Neural crest cell (in vitro differentiated cells): ENCODE measurements at regions not wholly inside any gene's neighbourhood (a gene's known extent, or its start where the extent isn't known, plus 50 kb on each side); places are given as distances from the start of the nearest gene placed in this dataset.

Experiments
- DNase-seq: peaks from one replicate; pipeline ENCODE4 v3.0.0; 2021; ENCODE audit warnings: low read depth, mixed read lengths, low spot score
- H3K27ac Mint-ChIP-seq: one replicate; pipeline ENCODE4 v1.8.0; 2021; ENCODE audit warnings: mild to moderate bottlenecking, mixed read lengths; ENCODE audit not compliant: unreplicated experiment
- H3K27me3 Mint-ChIP-seq: 2 replicates; pipeline ENCODE4 v1.8.0; 2021; ENCODE audit warnings: low read depth, mild to moderate bottlenecking, mixed read lengths
- H3K36me3 Mint-ChIP-seq: 2 replicates; pipeline ENCODE4 v1.8.0; 2021; ENCODE audit warnings: low read depth, mild to moderate bottlenecking, mixed read lengths
- H3K4me1 Mint-ChIP-seq: 2 replicates; pipeline ENCODE4 v1.8.0; 2021; ENCODE audit warnings: mixed read lengths
- H3K4me3 Mint-ChIP-seq: one replicate; pipeline ENCODE4 v1.8.0; 2021; ENCODE audit warnings: mild to moderate bottlenecking, mixed read lengths
- H3K9me3 Mint-ChIP-seq: 2 replicates; pipeline ENCODE4 v1.8.0; 2021; ENCODE audit warnings: mixed read lengths
- CTCF ChIP-seq: fragments of 200-600 bp; sonication (generic); conservative IDR thresholded peaks from 2 replicates; pipeline ENCODE4 v1.5.0; 2021; ENCODE audit warnings: antibody characterized with exemption, mild to moderate bottlenecking

GRCh38 chr10:78806681-78807221 is 262.0 kb upstream of the ZMIZ1 start:
- H3K4me1 Mint-ChIP-seq = peaks cover 11% of the 10 kb centered on the region

GRCh38 chr10:78807504-78808203 is 261.1 kb upstream of the ZMIZ1 start:
- Mint-ChIP-seq H3K9me3 (no peaks in the 10 kb centered on the region), H3K4me3 (no peak overlapping the region), H3K4me1 (peaks cover 11% of the 10 kb centered on the region), H3K36me3 (no peaks in the 10 kb centered on the region), H3K27me3 (no peaks in the 10 kb centered on the region), H3K27ac (no peak overlapping the region)
- no peak for DNase-seq
- no peak for TF ChIP-seq CTCF

More at GRCh38 chr10:78806681-78807221, 262.0 kb upstream of the ZMIZ1 start:
- Mint-ChIP-seq H3K9me3 (no peaks in the 10 kb centered on the region), H3K27ac (no peak overlapping the region), H3K27me3 (no peaks in the 10 kb centered on the region), H3K4me3 (no peak overlapping the region), H3K36me3 (no peaks in the 10 kb centered on the region)
- no peak for TF ChIP-seq CTCF
- DNase-seq = no peak

- no peak for TF ChIP-seq CTCF
- Mint-ChIP-seq H3K9me3 (no peaks in the 10 kb centered on the region), H3K36me3 (no peaks in the 10 kb centered on the region), H3K4me3 (no peak overlapping the region), H3K27me3 (peaks cover under 1% of the 10 kb centered on the region), H3K27ac (no peak overlapping the region), H3K4me1 (peaks cover 11% of the 10 kb centered on the region)
- DNase-seq = no peak
Measured at GRCh38 chr10:78808286-78808685, 260.5 kb upstream of the ZMIZ1 start.

- no peaks in the 10 kb centered on the region for H3K9me3 Mint-ChIP-seq
- H3K4me1 Mint-ChIP-seq = peaks cover 15% of the 10 kb centered on the region
- peaks cover 6% of the 10 kb centered on the region for H3K27me3 Mint-ChIP-seq
- no peak overlapping the region for H3K4me3 Mint-ChIP-seq
- H3K36me3 Mint-ChIP-seq = no peaks in the 10 kb centered on the region
- no peak for DNase-seq
- no peak for TF ChIP-seq CTCF
- H3K27ac Mint-ChIP-seq = no peak overlapping the region
Measured at GRCh38 chr10:78808736-78809367, 259.9 kb upstream of the ZMIZ1 start.

GRCh38 chr10:78811174-78811573 is 257.6 kb upstream of the ZMIZ1 start:
- H3K36me3 Mint-ChIP-seq = no peaks in the 10 kb centered on the region
- H3K4me3 Mint-ChIP-seq = no peak overlapping the region
- no peak for TF ChIP-seq CTCF
- no peak for DNase-seq
- H3K27me3 Mint-ChIP-seq = peaks cover 6% of the 10 kb centered on the region
- H3K27ac Mint-ChIP-seq = no peak overlapping the region
- no peaks in the 10 kb centered on the region for H3K9me3 Mint-ChIP-seq
- peaks cover 15% of the 10 kb centered on the region for H3K4me1 Mint-ChIP-seq
